HEK293T (cell line): ENCODE measurements at regions not wholly inside any gene's neighbourhood (a gene's known extent, or its start where the extent isn't known, plus 50 kb on each side); places are given as distances from the start of the nearest gene placed in this dataset.

Experiments
- ELF4 ChIP-seq: fragments of 450-650 bp; IDR thresholded peaks from 2 replicates; pipeline ENCODE4 v1.6.1; 2017; ENCODE audit warnings: antibody characterized with exemption
- FOXK2 ChIP-seq: fragments of 450-650 bp; IDR thresholded peaks from 2 replicates; pipeline ENCODE4 v1.6.1; 2016; ENCODE audit warnings: mild to moderate bottlenecking
- HDGF ChIP-seq: fragments of 450-650 bp; IDR thresholded peaks from 2 replicates; pipeline ENCODE4 v1.6.1; 2017; ENCODE audit warnings: antibody characterized with exemption, borderline replicate concordance
- SP1 ChIP-seq: fragments of 450-650 bp; IDR thresholded peaks from 2 replicates; pipeline ENCODE4 v1.6.1; 2017
- SUZ12 ChIP-seq: fragments of 450-650 bp; IDR thresholded peaks from 2 replicates; pipeline ENCODE4 v1.6.1; 2016; ENCODE audit warnings: mild to moderate bottlenecking
- ZNF384 ChIP-seq: fragments of 450-650 bp; IDR thresholded peaks from 2 replicates; pipeline ENCODE4 v1.6.1; 2016

GRCh38 chr6:56005426-56005825 is 130.0 kb upstream of the BMP5 start:
- no peak for TF ChIP-seq ELF4
- no peak for TF ChIP-seq ZNF384
- no peak for TF ChIP-seq SP1
- no peak for TF ChIP-seq FOXK2
- no peak for TF ChIP-seq SUZ12
- no peak for TF ChIP-seq HDGF
